GM12864 (cell line): ENCODE measurements at regions not wholly inside any gene's neighbourhood (a gene's known extent, or its start where the extent isn't known, plus 50 kb on each side); places are given as distances from the start of the nearest gene placed in this dataset.

Source experiments
- DNase-seq: peaks from one replicate; pipeline ENCODE4 v3.0.0-alpha.2; 2011; ENCODE audit warnings: low read depth
- H3K4me3 ChIP-seq: 2 replicates; pipeline ENCODE4 v1.5.1; 2011; ENCODE audit warnings: mild to moderate bottlenecking, low read depth, low read length, control low read depth
- TF ChIP-seq, protein P1 (sequence below): IDR thresholded peaks from 2 replicates; pipeline ENCODE4 v1.5.1; 2011; ENCODE audit warnings: low read depth, mild to moderate bottlenecking, moderate library complexity, low read length, control low read depth, inconsistent platforms; ENCODE audit errors: missing control alignments

DNA sequence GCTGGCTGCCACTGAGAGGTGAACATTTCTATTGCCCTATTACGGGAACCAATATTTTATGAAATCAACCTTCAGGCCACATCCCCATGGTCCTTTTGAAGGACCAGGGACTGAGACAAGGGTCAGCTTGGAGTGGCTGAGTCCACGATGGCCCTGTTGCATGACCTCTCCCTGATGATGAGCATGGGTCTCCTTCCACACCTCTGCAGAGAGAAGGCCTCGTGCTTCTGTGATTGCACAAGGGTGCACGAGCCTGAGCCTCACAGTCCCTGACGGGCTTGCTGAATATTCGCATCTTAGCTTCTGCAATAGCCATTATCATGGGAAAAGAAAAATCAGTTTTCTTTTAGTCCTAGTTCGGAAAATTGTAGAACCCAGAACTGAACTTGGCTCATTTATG lies 255.0 kb upstream of the IRX2 start:
- H3K4me3 ChIP-seq: no peak overlapping the region
- TF ChIP-seq, protein P1, sequence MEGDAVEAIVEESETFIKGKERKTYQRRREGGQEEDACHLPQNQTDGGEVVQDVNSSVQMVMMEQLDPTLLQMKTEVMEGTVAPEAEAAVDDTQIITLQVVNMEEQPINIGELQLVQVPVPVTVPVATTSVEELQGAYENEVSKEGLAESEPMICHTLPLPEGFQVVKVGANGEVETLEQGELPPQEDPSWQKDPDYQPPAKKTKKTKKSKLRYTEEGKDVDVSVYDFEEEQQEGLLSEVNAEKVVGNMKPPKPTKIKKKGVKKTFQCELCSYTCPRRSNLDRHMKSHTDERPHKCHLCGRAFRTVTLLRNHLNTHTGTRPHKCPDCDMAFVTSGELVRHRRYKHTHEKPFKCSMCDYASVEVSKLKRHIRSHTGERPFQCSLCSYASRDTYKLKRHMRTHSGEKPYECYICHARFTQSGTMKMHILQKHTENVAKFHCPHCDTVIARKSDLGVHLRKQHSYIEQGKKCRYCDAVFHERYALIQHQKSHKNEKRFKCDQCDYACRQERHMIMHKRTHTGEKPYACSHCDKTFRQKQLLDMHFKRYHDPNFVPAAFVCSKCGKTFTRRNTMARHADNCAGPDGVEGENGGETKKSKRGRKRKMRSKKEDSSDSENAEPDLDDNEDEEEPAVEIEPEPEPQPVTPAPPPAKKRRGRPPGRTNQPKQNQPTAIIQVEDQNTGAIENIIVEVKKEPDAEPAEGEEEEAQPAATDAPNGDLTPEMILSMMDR: no peak

DNA sequence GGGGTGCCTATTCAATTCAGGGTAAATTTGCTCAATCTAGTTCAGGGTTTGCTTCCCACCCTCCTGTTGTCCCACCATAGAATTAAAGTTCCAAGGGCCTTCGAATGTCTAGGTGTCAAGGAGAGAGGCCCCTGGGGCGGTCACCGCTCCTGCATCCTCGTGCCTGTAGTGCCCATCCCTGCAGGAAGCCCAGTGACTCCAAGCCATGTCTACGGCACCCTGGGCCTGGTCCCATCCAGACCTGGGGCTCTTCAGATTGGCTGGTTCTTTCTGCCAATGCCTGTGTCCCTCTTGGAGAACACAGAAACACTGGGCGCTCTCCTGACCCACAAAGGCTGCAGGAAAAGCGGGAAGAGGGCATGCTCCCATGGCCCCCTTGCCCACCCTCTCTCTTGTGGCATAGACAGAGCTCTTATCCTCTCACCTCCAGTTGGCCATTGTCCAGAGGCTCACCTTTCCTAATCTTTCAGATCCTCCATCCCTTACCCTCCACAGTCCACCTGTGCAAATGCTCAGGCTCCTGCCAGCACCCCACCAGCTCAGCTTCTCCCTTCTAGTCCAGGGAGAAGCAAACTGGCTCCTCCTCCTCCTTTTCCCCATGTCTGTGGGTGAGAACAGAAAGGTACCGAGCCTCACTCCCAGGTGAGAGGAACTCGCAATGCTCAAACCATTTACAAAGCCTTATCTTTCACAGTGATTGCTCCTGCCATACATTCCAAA lies 253.0 kb upstream of the IRX2 start:
- no peak overlapping the region for H3K4me3 ChIP-seq
- TF ChIP-seq, protein P1: no peak
- DNase-seq: no peak

More for the DNA sequence above, 255.0 kb upstream of the IRX2 start:
- no peak for DNase-seq

- no peak for DNase-seq
Observed at GRCh38 chr5:3002230-3002629, 250.8 kb upstream of the IRX2 start.

GRCh38 chr5:3000631-3001030 lies 249.2 kb upstream of the IRX2 start:
- DNase-seq: no peak
- H3K4me3 ChIP-seq: no peak overlapping the region
- TF ChIP-seq, protein P1: no peak

More at GRCh38 chr5:3002230-3002629, 250.8 kb upstream of the IRX2 start:
- H3K4me3 ChIP-seq: no peak overlapping the region
- TF ChIP-seq, protein P1: no peak

DNA sequence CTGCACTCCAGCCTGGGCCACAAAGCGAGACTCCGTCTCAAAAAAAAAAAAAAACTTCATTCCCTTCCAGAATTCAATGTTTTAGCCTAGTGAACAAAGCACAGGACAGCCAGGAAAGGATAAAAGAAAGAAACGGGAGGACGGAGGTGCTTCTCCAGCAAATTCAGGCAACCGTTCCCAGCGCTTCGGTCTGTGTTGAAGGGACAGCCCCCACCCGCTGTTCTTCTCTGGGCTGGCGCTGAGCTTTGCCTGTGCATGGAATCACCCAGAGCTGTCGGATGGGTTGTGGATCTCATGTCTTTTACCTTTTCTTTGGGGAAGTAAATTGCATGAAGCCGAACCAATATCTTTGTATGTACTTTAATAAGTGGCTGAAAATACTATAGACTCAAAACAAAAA lies 248.4 kb upstream of the IRX2 start:
- no peak overlapping the region for H3K4me3 ChIP-seq
- no peak for DNase-seq
- TF ChIP-seq, protein P1: no peak

GRCh38 chr5:2998106-2998505 lies 246.6 kb upstream of the IRX2 start:
- H3K4me3 ChIP-seq: no peak overlapping the region
- TF ChIP-seq, protein P1: no peak
- no peak for DNase-seq

GRCh38 chr5:2997179-2997578 lies 245.7 kb upstream of the IRX2 start:
- no peak overlapping the region for H3K4me3 ChIP-seq
- TF ChIP-seq, protein P1: no peak
- DNase-seq: no peak
